NCI-H524 treated with DMSO at 0.1 percent for 48 hours (cell line): ENCODE measurements at regions not wholly inside any gene's neighbourhood (a gene's known extent, or its start where the extent isn't known, plus 50 kb on each side); places are given as distances from the start of the nearest gene placed in this dataset.
"Not testable (repeated sequence)": the region's sequence is repeated elsewhere in the genome, so short reads cannot be mapped to it uniquely, and the experiment has no call there.

Source experiments
- DNase-seq: peaks from one replicate; lab custom pipeline; 2025; lab: John Stamatoyannopoulos, UW

GRCh38 chr3:14272959-14273560, 94.4 kb downstream of the LSM3 start:
- not testable (repeated sequence) for DNase-seq

- no peak for DNase-seq
Measured at GRCh38 chr3:14273901-14274611, 95.4 kb downstream of the LSM3 start.

- no peak for DNase-seq
Measured at GRCh38 chr3:14274612-14274936, 96.0 kb downstream of the LSM3 start.

- no peak for DNase-seq
Measured at GRCh38 chr3:14274999-14275961, 96.7 kb downstream of the LSM3 start.

- DNase-seq, result no peak
Measured at GRCh38 chr3:14275962-14276909, 97.6 kb downstream of the LSM3 start.

- DNase-seq, result no peak
Measured at GRCh38 chr3:14277557-14277956, 98.9 kb downstream of the LSM3 start.

- DNase-seq, result no peak
Measured at GRCh38 chr3:14278265-14278798, 99.7 kb downstream of the LSM3 start.

- DNase-seq, result no peak
Measured at GRCh38 chr3:14278799-14279625, 100.4 kb downstream of the LSM3 start.

- no peak for DNase-seq
Measured at GRCh38 chr3:14279626-14280061, 101.0 kb downstream of the LSM3 start.

- no peak for DNase-seq
Measured at GRCh38 chr3:14280326-14280725, 101.7 kb downstream of the LSM3 start.

GRCh38 chr3:14281053-14281452, 102.4 kb downstream of the LSM3 start:
- DNase-seq, result no peak

GRCh38 chr3:14282001-14282705, 103.5 kb downstream of the LSM3 start:
- no peak for DNase-seq

GRCh38 chr3:14282706-14283075, 104.1 kb downstream of the LSM3 start:
- DNase-seq, result no peak

GRCh38 chr3:14283092-14283812, 104.6 kb downstream of the LSM3 start:
- DNase-seq, result no peak

GRCh38 chr3:14283813-14284438, 105.3 kb downstream of the LSM3 start:
- no peak for DNase-seq

GRCh38 chr3:14284694-14285547, 106.3 kb downstream of the LSM3 start:
- no peak for DNase-seq

- DNase-seq, result peak; percentile 95
Measured at GRCh38 chr3:14285548-14285925, 106.9 kb downstream of the LSM3 start.
